ENCODE measurements at regions not wholly inside any gene's neighbourhood (a gene's known extent, or its start where the extent isn't known, plus 50 kb on each side); places are given as distances from the start of the nearest gene placed in this dataset.
"Not testable (repeated sequence)": the region's sequence is repeated elsewhere in the genome, so short reads cannot be mapped to it uniquely, and the experiment has no call there.

GRCh38 chr16:17755158-17755557, 284.4 kb upstream of the XYLT1 start:
- DNase-seq, result no peak

GRCh38 chr16:17753434-17753833, 282.7 kb upstream of the XYLT1 start:
- no peak for DNase-seq

DNA sequence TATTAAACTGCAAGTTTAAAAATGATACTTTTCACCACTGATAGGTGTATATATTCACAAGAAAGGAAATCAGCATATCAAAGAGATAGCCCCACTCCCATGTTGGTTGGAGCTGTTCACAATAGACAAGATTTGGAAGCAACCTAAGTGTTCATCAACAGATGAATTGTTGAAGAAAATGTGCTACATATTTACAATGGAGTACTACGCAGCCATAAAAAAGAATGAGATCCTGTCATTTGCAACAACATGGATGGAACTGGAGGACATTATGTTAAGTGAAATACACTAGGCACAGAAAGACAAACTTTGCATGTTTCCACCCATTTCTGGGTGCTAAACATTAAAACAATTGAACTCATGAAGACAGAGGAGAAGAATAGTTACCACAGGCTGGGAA, 278.9 kb upstream of the XYLT1 start:
- no peak for DNase-seq

GRCh38 chr16:17748044-17748719, 277.4 kb upstream of the XYLT1 start:
- no peak for DNase-seq

- DNase-seq, result no peak
These were observed 276.5 kb upstream of the XYLT1 start for GRCh38 chr16:17747081-17747756.

- no peak for DNase-seq
These were observed 274.3 kb upstream of the XYLT1 start for GRCh38 chr16:17744921-17745572.

- DNase-seq, result no peak
These were observed 272.8 kb upstream of the XYLT1 start for GRCh38 chr16:17743578-17743977.

DNA sequence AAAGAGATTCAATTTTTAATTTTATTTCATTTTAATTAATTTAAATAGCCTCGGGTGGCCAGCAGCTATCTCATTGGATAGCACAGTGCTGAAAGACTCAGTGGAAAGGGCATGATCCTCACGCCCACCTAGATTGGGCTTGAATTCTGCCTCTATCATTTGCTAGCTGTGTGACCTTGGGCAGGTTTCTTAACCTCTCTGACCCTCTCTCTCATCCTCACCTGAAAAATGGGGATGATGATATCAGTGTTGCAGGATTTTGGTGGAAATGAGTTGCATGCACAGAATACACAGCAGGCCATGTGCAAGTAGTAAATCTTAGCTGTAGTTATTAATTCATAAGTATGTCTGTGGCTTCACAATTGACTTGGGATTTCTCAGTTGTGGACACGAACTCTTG, 272.4 kb upstream of the XYLT1 start:
- no peak for DNase-seq

GRCh38 chr16:17735099-17735498, 264.3 kb upstream of the XYLT1 start:
- DNase-seq, result not testable (repeated sequence)

DNA sequence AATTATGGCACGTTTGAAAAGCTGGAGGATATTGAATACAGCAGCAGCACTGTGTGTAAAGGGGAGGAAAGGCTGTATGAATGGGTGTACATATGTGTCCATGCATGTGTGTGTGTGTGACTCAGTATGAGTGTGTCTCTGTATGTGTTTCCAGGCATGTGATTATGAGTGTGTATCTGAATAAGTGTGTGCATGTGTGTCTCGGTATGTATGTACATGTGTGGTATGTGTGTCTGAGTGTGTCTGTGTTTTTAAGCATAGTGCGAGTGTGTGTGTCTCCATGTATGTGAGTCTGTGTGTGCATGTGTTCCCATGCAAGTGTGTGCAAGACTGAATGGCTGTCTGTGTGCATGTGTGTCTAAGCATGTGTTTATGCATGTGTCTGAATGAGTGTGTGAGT, 259.1 kb upstream of the XYLT1 start:
- DNase-seq, result no peak

DNA sequence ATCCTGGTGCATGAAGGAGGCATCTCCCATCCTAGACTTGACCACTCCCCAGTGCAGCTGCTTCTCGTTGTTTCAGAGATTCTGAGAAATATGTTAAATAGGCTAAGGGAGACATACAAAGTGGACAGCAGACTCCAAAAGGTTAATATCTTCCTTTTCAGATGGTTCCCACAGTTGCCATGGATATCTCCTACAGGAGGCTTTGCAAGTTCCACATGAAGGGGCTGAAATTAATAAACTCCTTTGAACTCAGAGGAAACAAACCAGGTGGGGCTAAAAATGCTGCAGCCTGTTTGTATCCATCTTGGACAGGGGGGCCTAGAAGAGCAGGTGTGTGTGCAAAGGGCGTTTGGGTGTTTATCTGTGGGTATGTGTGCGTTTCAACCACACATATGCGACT, 257.4 kb upstream of the XYLT1 start:
- DNase-seq, result no peak

- DNase-seq, result no peak
These were observed 253.6 kb upstream of the XYLT1 start for GRCh38 chr16:17724242-17724898.

DNA sequence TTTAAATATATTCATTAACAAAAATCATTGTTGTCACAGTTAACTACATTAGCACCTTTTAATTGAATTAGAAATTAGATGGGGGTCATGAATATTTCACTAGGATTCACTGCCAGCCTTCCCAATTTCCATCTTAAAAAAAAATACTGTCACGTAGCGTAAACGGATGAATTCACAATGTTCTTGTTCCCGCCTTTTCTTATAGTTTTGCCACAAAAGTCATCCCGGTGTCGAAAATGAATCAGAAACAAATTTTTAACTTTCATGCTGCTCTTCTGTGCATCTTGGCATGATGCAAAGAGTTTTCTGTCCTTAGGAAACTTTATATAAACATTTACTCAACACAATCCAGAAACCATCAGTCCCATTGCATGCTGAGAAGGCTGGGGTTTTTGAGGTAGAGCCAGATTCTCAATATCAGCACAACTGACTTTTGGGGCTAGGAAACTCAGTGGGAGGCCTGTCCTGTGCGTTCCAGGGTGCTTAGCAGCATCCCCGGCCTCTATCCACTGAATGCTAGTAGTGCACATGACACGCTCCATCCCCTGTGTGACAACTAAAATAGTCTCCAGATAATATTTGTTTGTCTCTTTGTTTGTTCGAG, 252.9 kb upstream of the XYLT1 start:
- no peak for DNase-seq

DNA sequence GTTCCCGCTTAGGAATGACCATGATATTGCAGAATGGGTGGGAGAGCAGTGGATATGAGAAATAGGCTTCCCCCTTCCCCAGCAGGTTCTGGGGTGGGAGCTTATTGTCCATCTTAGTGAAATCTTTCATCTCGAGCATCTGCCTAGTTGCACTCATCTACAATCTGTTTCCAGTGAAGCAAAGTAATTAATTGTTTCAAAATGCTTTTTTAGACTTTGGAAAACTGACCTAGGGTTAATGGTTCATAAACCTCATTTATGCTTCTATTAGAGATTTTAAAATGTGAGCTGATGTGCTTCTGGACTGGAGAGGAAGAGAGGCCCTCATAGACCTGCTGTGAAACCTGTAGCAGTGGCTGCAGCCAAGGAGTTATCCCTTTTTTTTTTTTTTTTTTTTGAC, 247.7 kb upstream of the XYLT1 start:
- DNase-seq, result no peak

GRCh38 chr16:17705847-17706246, 235.1 kb upstream of the XYLT1 start:
- no peak for DNase-seq

DNA sequence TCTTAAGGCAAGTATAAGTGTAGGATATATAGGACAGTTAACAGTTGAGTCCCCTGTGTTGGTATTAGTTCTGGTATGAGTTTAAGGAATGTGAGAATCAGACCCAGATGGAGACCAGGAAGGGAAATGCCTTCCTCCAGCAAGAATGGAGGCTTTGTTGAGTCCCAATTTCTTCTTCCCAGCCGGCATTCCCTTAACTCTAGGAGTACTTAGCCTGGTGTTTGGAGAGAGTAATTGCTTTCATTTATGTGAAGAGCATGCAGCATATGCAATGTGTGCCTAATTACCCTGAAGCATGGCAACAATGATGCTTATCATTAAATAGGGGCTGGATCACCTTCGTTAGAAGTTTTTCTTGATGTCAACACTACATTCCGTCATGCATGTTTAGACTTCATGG, 225.9 kb upstream of the XYLT1 start:
- DNase-seq, result no peak

DNA sequence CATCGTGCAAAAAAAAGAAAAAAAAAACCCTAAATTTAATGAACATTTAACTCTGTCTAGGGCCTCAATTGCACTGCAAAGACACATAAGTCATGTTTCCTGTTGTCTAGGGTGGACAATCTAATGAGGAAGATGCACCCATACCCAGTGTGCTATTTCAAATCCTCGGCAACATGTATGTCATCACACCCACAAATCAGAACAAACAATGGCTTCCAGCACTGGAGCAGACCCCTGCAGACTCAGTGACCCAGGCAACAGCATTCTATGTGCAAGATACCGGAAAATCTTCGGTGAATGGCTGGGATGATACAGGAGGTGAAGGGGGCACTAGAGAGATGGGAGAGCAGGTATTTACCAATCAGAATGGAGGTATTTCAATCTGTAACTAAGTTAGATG, 221.7 kb upstream of the XYLT1 start:
- no peak for DNase-seq

- no peak for DNase-seq
These were observed 221.1 kb upstream of the XYLT1 start for GRCh38 chr16:17691899-17692176.

DNA sequence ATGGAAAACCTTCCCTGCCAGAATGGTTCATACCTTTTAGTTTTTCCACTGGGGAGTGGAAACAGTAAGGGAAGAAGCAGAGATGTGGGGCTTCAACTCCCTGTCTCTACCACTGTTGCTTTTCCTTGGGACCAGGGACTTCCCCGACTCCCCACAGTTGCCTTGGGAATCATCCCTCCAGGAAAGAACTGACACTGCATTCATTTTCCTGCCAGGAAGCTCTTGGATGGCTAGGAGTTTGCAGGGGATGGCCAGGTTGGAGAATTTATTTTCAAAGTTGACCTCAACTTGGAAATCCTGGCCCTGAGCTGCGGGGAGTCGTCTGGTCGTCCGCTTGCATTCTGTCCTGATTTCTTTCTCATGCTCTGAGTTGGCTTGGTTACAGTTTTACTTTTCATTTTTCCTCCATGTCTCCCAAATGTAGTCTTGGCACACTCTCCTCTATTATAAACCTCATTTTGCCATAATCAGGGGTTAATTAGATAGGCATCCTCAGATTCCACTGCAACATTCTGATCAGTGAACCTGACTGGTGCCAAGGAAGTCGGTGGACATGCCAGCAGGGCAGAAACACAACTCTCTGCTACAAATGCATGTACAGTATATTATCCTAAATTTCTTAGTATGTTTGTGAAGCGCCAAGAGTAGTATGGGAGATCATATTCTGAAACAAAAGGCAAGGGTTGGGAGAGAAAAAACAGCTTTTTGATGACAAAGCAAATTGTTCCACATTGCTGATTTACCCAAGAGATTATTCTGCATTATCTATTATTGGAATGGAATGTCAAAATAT, 220.5 kb upstream of the XYLT1 start:
- DNase-seq, result no peak

DNA sequence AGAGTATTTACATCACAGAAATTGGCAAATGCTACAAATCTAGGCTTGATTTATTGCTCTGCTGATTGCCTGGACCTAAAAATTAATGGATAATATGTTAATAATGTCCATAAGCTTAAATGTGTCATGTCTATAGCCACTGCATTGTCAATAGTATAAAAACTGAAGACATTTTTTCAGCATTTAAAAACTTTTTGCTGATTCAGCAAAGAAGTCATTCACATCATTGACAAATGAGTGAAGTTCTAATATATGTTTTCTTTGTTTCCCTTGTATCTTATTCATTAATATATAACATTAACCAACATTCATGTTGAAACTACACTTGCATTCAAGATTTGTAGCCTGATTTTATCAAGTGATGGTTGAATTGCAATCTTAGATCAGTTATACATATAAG, 214.7 kb upstream of the XYLT1 start:
- no peak for DNase-seq

DNA sequence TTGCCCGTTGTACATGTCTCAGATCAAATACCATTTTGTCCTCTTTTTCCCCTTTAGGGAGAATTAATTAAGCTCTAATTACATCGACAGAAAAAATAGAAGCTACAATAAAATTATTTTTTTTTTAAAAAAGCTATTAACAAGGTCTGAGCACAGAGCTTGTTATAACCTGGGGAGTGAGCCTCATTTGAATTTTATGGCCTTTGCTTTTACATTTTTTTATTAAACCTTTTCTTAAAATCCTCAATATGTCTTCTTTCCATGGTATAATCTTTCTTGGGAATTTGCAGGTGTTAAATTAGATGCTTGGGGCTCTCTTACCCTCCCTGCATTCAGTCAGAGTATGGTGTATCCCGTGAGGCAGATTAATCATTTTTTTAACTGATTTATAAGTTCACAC, 212.5 kb upstream of the XYLT1 start:
- DNase-seq, result no peak
